Activated naive CD8-positive, alpha-beta T cell (primary cell): ENCODE measurements at regions not wholly inside any gene's neighbourhood (a gene's known extent, or its start where the extent isn't known, plus 50 kb on each side); places are given as distances from the start of the nearest gene placed in this dataset.

ENCODE experiments used
- H3K27ac Mint-ChIP-seq: one replicate; pipeline ENCODE4 v1.8.0; 2021; ENCODE audit warnings: mixed read lengths
- H3K27me3 Mint-ChIP-seq: one replicate; pipeline ENCODE4 v1.8.0; 2021; ENCODE audit warnings: mixed read lengths
- H3K36me3 Mint-ChIP-seq: one replicate; pipeline ENCODE4 v1.8.0; 2021; ENCODE audit warnings: mixed read lengths
- H3K4me1 Mint-ChIP-seq: one replicate; pipeline ENCODE4 v1.8.0; 2021; ENCODE audit warnings: low read depth, mixed read lengths
- H3K4me3 Mint-ChIP-seq: one replicate; pipeline ENCODE4 v1.8.0; 2021; ENCODE audit warnings: mild to moderate bottlenecking, mixed read lengths
- H3K9me3 Mint-ChIP-seq: one replicate; pipeline ENCODE4 v1.8.0; 2021; ENCODE audit warnings: low read depth, mixed read lengths

GRCh38 chr1:67582625-67583461 lies 102.2 kb upstream of the GADD45A start:
- Mint-ChIP-seq H3K27ac (no peak overlapping the region), H3K4me3 (no peak overlapping the region), H3K9me3 (no peaks in the 10 kb centered on the region), H3K4me1 (no peaks in the 10 kb centered on the region), H3K36me3 (no peaks in the 10 kb centered on the region), H3K27me3 (no peaks in the 10 kb centered on the region)

GRCh38 chr1:67583462-67583950 lies 101.5 kb upstream of the GADD45A start:
- Mint-ChIP-seq H3K4me3 (no peak overlapping the region), H3K27me3 (no peaks in the 10 kb centered on the region), H3K9me3 (no peaks in the 10 kb centered on the region), H3K36me3 (no peaks in the 10 kb centered on the region), H3K27ac (no peak overlapping the region), H3K4me1 (no peaks in the 10 kb centered on the region)

GRCh38 chr1:67584938-67585337 lies 100.1 kb upstream of the GADD45A start:
- no peaks in the 10 kb centered on the region for H3K27me3 Mint-ChIP-seq
- no peak overlapping the region for H3K4me3 Mint-ChIP-seq

GRCh38 chr1:67586596-67586995 lies 98.4 kb upstream of the GADD45A start:
- Mint-ChIP-seq H3K36me3 (no peaks in the 10 kb centered on the region), H3K9me3 (no peaks in the 10 kb centered on the region), H3K27ac (no peak overlapping the region), H3K27me3 (no peaks in the 10 kb centered on the region), H3K4me1 (no peaks in the 10 kb centered on the region), H3K4me3 (no peak overlapping the region)

More at GRCh38 chr1:67584938-67585337, 100.1 kb upstream of the GADD45A start:
- Mint-ChIP-seq H3K4me1 (no peaks in the 10 kb centered on the region), H3K27ac (no peak overlapping the region), H3K36me3 (no peaks in the 10 kb centered on the region), H3K9me3 (no peaks in the 10 kb centered on the region)

GRCh38 chr1:67588178-67588855 lies 96.7 kb upstream of the GADD45A start:
- H3K36me3 Mint-ChIP-seq: no peaks in the 10 kb centered on the region
- no peaks in the 10 kb centered on the region for H3K9me3 Mint-ChIP-seq
- H3K27ac Mint-ChIP-seq: no peak overlapping the region

GRCh38 chr1:67589519-67590233 lies 95.3 kb upstream of the GADD45A start:
- no peak overlapping the region for H3K27ac Mint-ChIP-seq
- H3K36me3 Mint-ChIP-seq: no peaks in the 10 kb centered on the region
- no peaks in the 10 kb centered on the region for H3K4me1 Mint-ChIP-seq
- no peaks in the 10 kb centered on the region for H3K27me3 Mint-ChIP-seq
- no peak overlapping the region for H3K4me3 Mint-ChIP-seq
- no peaks in the 10 kb centered on the region for H3K9me3 Mint-ChIP-seq

More at GRCh38 chr1:67588178-67588855, 96.7 kb upstream of the GADD45A start:
- H3K4me1 Mint-ChIP-seq: no peaks in the 10 kb centered on the region
- no peak overlapping the region for H3K4me3 Mint-ChIP-seq
- no peaks in the 10 kb centered on the region for H3K27me3 Mint-ChIP-seq

GRCh38 chr1:67590329-67590728 lies 94.7 kb upstream of the GADD45A start:
- no peak overlapping the region for H3K27ac Mint-ChIP-seq
- H3K4me3 Mint-ChIP-seq: no peak overlapping the region

GRCh38 chr1:67594764-67595163 lies 90.2 kb upstream of the GADD45A start:
- H3K27ac Mint-ChIP-seq: no peak overlapping the region
- H3K4me1 Mint-ChIP-seq: no peaks in the 10 kb centered on the region
- H3K27me3 Mint-ChIP-seq: no peaks in the 10 kb centered on the region
- no peaks in the 10 kb centered on the region for H3K9me3 Mint-ChIP-seq
- H3K4me3 Mint-ChIP-seq: no peak overlapping the region
- H3K36me3 Mint-ChIP-seq: no peaks in the 10 kb centered on the region

More at GRCh38 chr1:67590329-67590728, 94.7 kb upstream of the GADD45A start:
- H3K27me3 Mint-ChIP-seq: no peaks in the 10 kb centered on the region
- no peaks in the 10 kb centered on the region for H3K9me3 Mint-ChIP-seq
- no peaks in the 10 kb centered on the region for H3K4me1 Mint-ChIP-seq
- H3K36me3 Mint-ChIP-seq: no peaks in the 10 kb centered on the region

GRCh38 chr1:67596674-67597073 lies 88.3 kb upstream of the GADD45A start:
- no peaks in the 10 kb centered on the region for H3K27me3 Mint-ChIP-seq
- H3K4me1 Mint-ChIP-seq: no peaks in the 10 kb centered on the region
- H3K36me3 Mint-ChIP-seq: peaks cover 3% of the 10 kb centered on the region
- no peak overlapping the region for H3K4me3 Mint-ChIP-seq
- H3K9me3 Mint-ChIP-seq: no peaks in the 10 kb centered on the region
- H3K27ac Mint-ChIP-seq: no peak overlapping the region

GRCh38 chr1:67597336-67597735 lies 87.7 kb upstream of the GADD45A start:
- Mint-ChIP-seq H3K27me3 (no peaks in the 10 kb centered on the region), H3K27ac (no peak overlapping the region), H3K4me1 (no peaks in the 10 kb centered on the region), H3K9me3 (no peaks in the 10 kb centered on the region), H3K4me3 (no peak overlapping the region), H3K36me3 (peaks cover 3% of the 10 kb centered on the region)

- Mint-ChIP-seq H3K9me3 (no peaks in the 10 kb centered on the region), H3K4me3 (no peak overlapping the region), H3K4me1 (no peaks in the 10 kb centered on the region), H3K27me3 (no peaks in the 10 kb centered on the region), H3K36me3 (peaks cover 3% of the 10 kb centered on the region), H3K27ac (no peak overlapping the region)
These were observed 85.9 kb upstream of the GADD45A start for GRCh38 chr1:67599085-67599484.

GRCh38 chr1:67601539-67601938 lies 83.5 kb upstream of the GADD45A start:
- H3K4me3 Mint-ChIP-seq: no peak overlapping the region
- no peaks in the 10 kb centered on the region for H3K27me3 Mint-ChIP-seq
- H3K27ac Mint-ChIP-seq: no peak overlapping the region
- H3K9me3 Mint-ChIP-seq: no peaks in the 10 kb centered on the region
- H3K4me1 Mint-ChIP-seq: no peaks in the 10 kb centered on the region
- H3K36me3 Mint-ChIP-seq: peaks cover 3% of the 10 kb centered on the region

GRCh38 chr1:67601955-67602354 lies 83.0 kb upstream of the GADD45A start:
- H3K27ac Mint-ChIP-seq: no peak overlapping the region
- H3K4me1 Mint-ChIP-seq: no peaks in the 10 kb centered on the region
- peaks cover 3% of the 10 kb centered on the region for H3K36me3 Mint-ChIP-seq
- H3K4me3 Mint-ChIP-seq: no peak overlapping the region
- no peaks in the 10 kb centered on the region for H3K9me3 Mint-ChIP-seq
- no peaks in the 10 kb centered on the region for H3K27me3 Mint-ChIP-seq

- Mint-ChIP-seq H3K27ac (no peak overlapping the region), H3K27me3 (no peaks in the 10 kb centered on the region), H3K4me1 (peaks cover 8% of the 10 kb centered on the region), H3K36me3 (peaks cover 3% of the 10 kb centered on the region), H3K9me3 (no peaks in the 10 kb centered on the region), H3K4me3 (no peak overlapping the region)
These were observed 80.2 kb upstream of the GADD45A start for GRCh38 chr1:67604778-67605177.

- H3K27me3 Mint-ChIP-seq: no peaks in the 10 kb centered on the region
- no peaks in the 10 kb centered on the region for H3K36me3 Mint-ChIP-seq
- no peaks in the 10 kb centered on the region for H3K9me3 Mint-ChIP-seq
- H3K4me3 Mint-ChIP-seq: no peak overlapping the region
- no peak overlapping the region for H3K27ac Mint-ChIP-seq
- H3K4me1 Mint-ChIP-seq: peaks cover 8% of the 10 kb centered on the region
These were observed 79.7 kb upstream of the GADD45A start for GRCh38 chr1:67605209-67605780.
